Nephron progenitor cell (in vitro differentiated cells): ENCODE measurements at regions not wholly inside any gene's neighbourhood (a gene's known extent, or its start where the extent isn't known, plus 50 kb on each side); places are given as distances from the start of the nearest gene placed in this dataset.
"Not testable (repeated sequence)": the region's sequence is repeated elsewhere in the genome, so short reads cannot be mapped to it uniquely, and the experiment has no call there.

Experiments
- DNase-seq: peaks from one replicate; pipeline ENCODE4 v3.0.0; 2021
- H3K27ac Mint-ChIP-seq: 2 replicates; pipeline ENCODE4 v1.8.0; 2021; ENCODE audit warnings: mild to moderate bottlenecking, moderate library complexity, mixed read lengths
- H3K27me3 Mint-ChIP-seq: 2 replicates; pipeline ENCODE4 v1.8.0; 2021; ENCODE audit warnings: mild to moderate bottlenecking, low read depth, mixed read lengths; ENCODE audit not compliant: poor library complexity
- H3K36me3 Mint-ChIP-seq: 2 replicates; pipeline ENCODE4 v1.8.0; 2021; ENCODE audit warnings: low read depth, mixed read lengths
- H3K4me1 Mint-ChIP-seq: 2 replicates; pipeline ENCODE4 v1.8.0; 2021; ENCODE audit warnings: mixed read lengths
- H3K4me3 Mint-ChIP-seq: 2 replicates; pipeline ENCODE4 v1.8.0; 2021; ENCODE audit warnings: mild to moderate bottlenecking, moderate library complexity, mixed read lengths
- H3K9me3 Mint-ChIP-seq: 2 replicates; pipeline ENCODE4 v1.8.0; 2021; ENCODE audit warnings: mild to moderate bottlenecking, moderate library complexity, mixed read lengths
- CTCF ChIP-seq: fragments of 200-600 bp; sonication (generic); IDR thresholded peaks from 2 replicates; pipeline ENCODE4 v1.5.0; 2021; ENCODE audit warnings: antibody characterized with exemption

- H3K4me3 Mint-ChIP-seq: no peak overlapping the region
- H3K27me3 Mint-ChIP-seq: peaks cover 30% of the 10 kb centered on the region
- no peak overlapping the region for H3K27ac Mint-ChIP-seq
- TF ChIP-seq CTCF: no peak
- peaks cover 24% of the 10 kb centered on the region for H3K9me3 Mint-ChIP-seq
- H3K4me1 Mint-ChIP-seq: peaks cover 6% of the 10 kb centered on the region
- no peak for DNase-seq
- no peaks in the 10 kb centered on the region for H3K36me3 Mint-ChIP-seq
Observed at GRCh38 chr10:26628395-26628794, 69.1 kb upstream of the PDSS1 start.

GRCh38 chr10:26632171-26632570 lies 65.3 kb upstream of the PDSS1 start:
- not testable (repeated sequence) for H3K36me3 Mint-ChIP-seq, DNase-seq, H3K4me1 Mint-ChIP-seq, H3K4me3 Mint-ChIP-seq, H3K27me3 Mint-ChIP-seq, H3K27ac Mint-ChIP-seq
- peaks cover 25% of the 10 kb centered on the region for H3K9me3 Mint-ChIP-seq

GRCh38 chr10:26634111-26634510 lies 63.4 kb upstream of the PDSS1 start:
- not testable (repeated sequence) for H3K27ac Mint-ChIP-seq, DNase-seq, H3K4me1 Mint-ChIP-seq, H3K27me3 Mint-ChIP-seq, H3K36me3 Mint-ChIP-seq, H3K4me3 Mint-ChIP-seq
- H3K9me3 Mint-ChIP-seq: peaks cover 16% of the 10 kb centered on the region

GRCh38 chr10:26637521-26638275 lies 59.8 kb upstream of the PDSS1 start:
- H3K27me3 Mint-ChIP-seq: peaks cover 6% of the 10 kb centered on the region

GRCh38 chr10:26640391-26640790 lies 57.1 kb upstream of the PDSS1 start:
- H3K4me3 Mint-ChIP-seq: no peak overlapping the region
- no peak overlapping the region for H3K27ac Mint-ChIP-seq
- no peaks in the 10 kb centered on the region for H3K36me3 Mint-ChIP-seq
- H3K4me1 Mint-ChIP-seq: no peaks in the 10 kb centered on the region
- no peak for TF ChIP-seq CTCF
- peaks cover 3% of the 10 kb centered on the region for H3K9me3 Mint-ChIP-seq
- peaks cover 6% of the 10 kb centered on the region for H3K27me3 Mint-ChIP-seq
- no peak for DNase-seq

More at GRCh38 chr10:26637521-26638275, 59.8 kb upstream of the PDSS1 start:
- no peak for DNase-seq
- H3K4me3 Mint-ChIP-seq: no peak overlapping the region
- H3K36me3 Mint-ChIP-seq: no peaks in the 10 kb centered on the region
- H3K9me3 Mint-ChIP-seq: peaks cover 11% of the 10 kb centered on the region
- TF ChIP-seq CTCF: no peak
- H3K27ac Mint-ChIP-seq: no peak overlapping the region
- H3K4me1 Mint-ChIP-seq: no peaks in the 10 kb centered on the region

GRCh38 chr10:26642896-26643653 lies 54.4 kb upstream of the PDSS1 start:
- no peak for DNase-seq
- Mint-ChIP-seq H3K27ac (no peak overlapping the region), H3K4me3 (no peak overlapping the region), H3K36me3 (no peaks in the 10 kb centered on the region), H3K4me1 (no peaks in the 10 kb centered on the region), H3K9me3 (peaks cover 3% of the 10 kb centered on the region), H3K27me3 (peaks cover 8% of the 10 kb centered on the region)
- no peak for TF ChIP-seq CTCF
